ENCODE measurements at regions not wholly inside any gene's neighbourhood (a gene's known extent, or its start where the extent isn't known, plus 50 kb on each side); places are given as distances from the start of the nearest gene placed in this dataset.

DNA sequence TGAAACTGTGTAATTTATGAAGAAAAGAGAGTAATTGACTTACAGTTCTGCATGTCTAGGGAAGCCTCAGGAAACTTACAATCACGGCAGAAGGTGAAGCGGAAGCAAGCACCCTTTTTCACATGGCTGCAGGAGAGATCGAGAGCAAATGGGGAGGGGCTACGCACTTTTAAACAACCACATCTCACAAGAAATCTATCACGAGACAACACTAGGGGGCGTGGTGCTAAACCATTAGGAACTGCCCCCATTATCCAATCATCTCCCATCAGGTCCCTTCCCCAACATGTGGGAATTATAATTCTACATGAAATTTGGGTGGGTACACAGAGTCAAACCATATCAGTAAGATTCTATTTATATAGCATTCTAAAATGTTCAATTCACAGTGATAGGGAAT is 114.8 kb upstream of the TRPC4 start:
- Histone ChIP-seq H2AK5ac (ENCODE audit: low read length) (no peak overlapping the region), H3K79me1 (ENCODE audit: low read length) (no peaks in the 10 kb centered on the region), H3K4ac (ENCODE audit: low read depth, low read length) (no peak overlapping the region), H3K4me1 (ENCODE audit: control insufficient read depth in 1 of 2, insufficient read depth in 2 of 2, low read length in 2 of 2) (no peaks in the 10 kb centered on the region), H2AFZ (ENCODE audit: insufficient read depth, low read length, poor library complexity) (no peak overlapping the region), H3K27me3 (ENCODE audit: insufficient read depth, low read length) (no peaks in the 10 kb centered on the region), H2BK120ac (ENCODE audit: insufficient read depth, low read length, poor library complexity) (no peak overlapping the region), H3K9me3 (ENCODE audit: insufficient read depth, low read depth, low read length) (no peaks in the 10 kb centered on the region), H3K27ac (ENCODE audit: low read depth, low read length) (no peak overlapping the region), H3K18ac (ENCODE audit: low read length) (no peak overlapping the region), H3K9ac (ENCODE audit: low read length) (no peak overlapping the region), H3K4me2 (ENCODE audit: low read length) (no peak overlapping the region), H4K91ac (ENCODE audit: low read depth, low read length) (no peak overlapping the region), H3K79me2 (ENCODE audit: control insufficient read depth, insufficient read depth, low read length, poor library complexity) (no peaks in the 10 kb centered on the region), H3K36me3 (ENCODE audit: control insufficient read depth in 1 of 2, insufficient read depth in 2 of 2, low read length in 2 of 2) (no peaks in the 10 kb centered on the region), H4K8ac (ENCODE audit: low read depth, low read length) (no peak overlapping the region), H3K14ac (ENCODE audit: low read length) (no peak overlapping the region), H4K12ac (ENCODE audit: low read depth, low read length) (no peak overlapping the region), H2BK5ac (ENCODE audit: low read depth, low read length, poor library complexity) (no peak overlapping the region), H3K4me3 (ENCODE audit: low read depth, low read length) (no peak overlapping the region), H3K23ac (ENCODE audit: low read length) (no peak overlapping the region), H2BK12ac (ENCODE audit: low read length) (no peak overlapping the region)
- DNase-seq: no peak
- no CpG with 5 or more reads among the region's 6 CpGs for WGBS (ENCODE audit: extremely low coverage, insufficient coverage, insufficient read length)

- H2AK5ac ChIP-seq (ENCODE audit: low read length): no peak overlapping the region
- no peak overlapping the region for H3K14ac ChIP-seq (ENCODE audit: low read length)
- no peak overlapping the region for H3K4me2 ChIP-seq (ENCODE audit: low read length)
- no peaks in the 10 kb centered on the region for H3K36me3 ChIP-seq (ENCODE audit: control insufficient read depth in 1 of 2, insufficient read depth in 2 of 2, low read length in 2 of 2)
- H3K9ac ChIP-seq (ENCODE audit: low read length): no peak overlapping the region
- no peak overlapping the region for H2BK12ac ChIP-seq (ENCODE audit: low read length)
- H2BK120ac ChIP-seq (ENCODE audit: insufficient read depth, low read length, poor library complexity): no peak overlapping the region
- DNase-seq: no peak
- H3K9me3 ChIP-seq (ENCODE audit: insufficient read depth, low read depth, low read length): no peaks in the 10 kb centered on the region
- no peak overlapping the region for H3K4me3 ChIP-seq (ENCODE audit: low read depth, low read length)
- H4K8ac ChIP-seq (ENCODE audit: low read depth, low read length): no peak overlapping the region
- no peaks in the 10 kb centered on the region for H3K4me1 ChIP-seq (ENCODE audit: control insufficient read depth in 1 of 2, insufficient read depth in 2 of 2, low read length in 2 of 2)
- no peak overlapping the region for H2AFZ ChIP-seq (ENCODE audit: insufficient read depth, low read length, poor library complexity)
- no peaks in the 10 kb centered on the region for H3K79me2 ChIP-seq (ENCODE audit: control insufficient read depth, insufficient read depth, low read length, poor library complexity)
- no peak overlapping the region for H4K91ac ChIP-seq (ENCODE audit: low read depth, low read length)
- H3K79me1 ChIP-seq (ENCODE audit: low read length): no peaks in the 10 kb centered on the region
- H3K18ac ChIP-seq (ENCODE audit: low read length): no peak overlapping the region
- H3K27ac ChIP-seq (ENCODE audit: low read depth, low read length): no peak overlapping the region
- no peak overlapping the region for H3K23ac ChIP-seq (ENCODE audit: low read length)
- H4K12ac ChIP-seq (ENCODE audit: low read depth, low read length): no peak overlapping the region
- no peaks in the 10 kb centered on the region for H3K27me3 ChIP-seq (ENCODE audit: insufficient read depth, low read length)
- no peak overlapping the region for H3K4ac ChIP-seq (ENCODE audit: low read depth, low read length)
- no peak overlapping the region for H2BK5ac ChIP-seq (ENCODE audit: low read depth, low read length, poor library complexity)
Measured at GRCh38 chr13:37981932-37982331, 112.4 kb upstream of the TRPC4 start.

GRCh38 chr13:37978680-37979079 is 109.1 kb upstream of the TRPC4 start:
- DNase-seq: no peak
- H3K27ac ChIP-seq (ENCODE audit: low read depth, low read length): no peak overlapping the region
- H3K23ac ChIP-seq (ENCODE audit: low read length): no peak overlapping the region
- no peak overlapping the region for H4K91ac ChIP-seq (ENCODE audit: low read depth, low read length)
- no peak overlapping the region for H3K4me2 ChIP-seq (ENCODE audit: low read length)
- no peaks in the 10 kb centered on the region for H3K27me3 ChIP-seq (ENCODE audit: insufficient read depth, low read length)
- no peaks in the 10 kb centered on the region for H3K79me1 ChIP-seq (ENCODE audit: low read length)
- H3K4ac ChIP-seq (ENCODE audit: low read depth, low read length): no peak overlapping the region
- H3K36me3 ChIP-seq (ENCODE audit: control insufficient read depth in 1 of 2, insufficient read depth in 2 of 2, low read length in 2 of 2): no peaks in the 10 kb centered on the region
- no peak overlapping the region for H2BK12ac ChIP-seq (ENCODE audit: low read length)
- H3K4me1 ChIP-seq (ENCODE audit: control insufficient read depth in 1 of 2, insufficient read depth in 2 of 2, low read length in 2 of 2): no peaks in the 10 kb centered on the region
- H3K79me2 ChIP-seq (ENCODE audit: control insufficient read depth, insufficient read depth, low read length, poor library complexity): no peaks in the 10 kb centered on the region
- no peak overlapping the region for H3K14ac ChIP-seq (ENCODE audit: low read length)
- H3K4me3 ChIP-seq (ENCODE audit: low read depth, low read length): no peak overlapping the region
- H4K12ac ChIP-seq (ENCODE audit: low read depth, low read length): no peak overlapping the region
- no peak overlapping the region for H2AFZ ChIP-seq (ENCODE audit: insufficient read depth, low read length, poor library complexity)
- H2AK5ac ChIP-seq (ENCODE audit: low read length): no peak overlapping the region
- no peak overlapping the region for H3K18ac ChIP-seq (ENCODE audit: low read length)
- H3K9me3 ChIP-seq (ENCODE audit: insufficient read depth, low read depth, low read length): no peaks in the 10 kb centered on the region
- H2BK5ac ChIP-seq (ENCODE audit: low read depth, low read length, poor library complexity): no peak overlapping the region
- H4K8ac ChIP-seq (ENCODE audit: low read depth, low read length): no peak overlapping the region
- H3K9ac ChIP-seq (ENCODE audit: low read length): no peak overlapping the region
- H2BK120ac ChIP-seq (ENCODE audit: insufficient read depth, low read length, poor library complexity): no peak overlapping the region
- WGBS (ENCODE audit: extremely low coverage, insufficient coverage, insufficient read length): no CpG with 5 or more reads among the region's 2 CpGs

DNA sequence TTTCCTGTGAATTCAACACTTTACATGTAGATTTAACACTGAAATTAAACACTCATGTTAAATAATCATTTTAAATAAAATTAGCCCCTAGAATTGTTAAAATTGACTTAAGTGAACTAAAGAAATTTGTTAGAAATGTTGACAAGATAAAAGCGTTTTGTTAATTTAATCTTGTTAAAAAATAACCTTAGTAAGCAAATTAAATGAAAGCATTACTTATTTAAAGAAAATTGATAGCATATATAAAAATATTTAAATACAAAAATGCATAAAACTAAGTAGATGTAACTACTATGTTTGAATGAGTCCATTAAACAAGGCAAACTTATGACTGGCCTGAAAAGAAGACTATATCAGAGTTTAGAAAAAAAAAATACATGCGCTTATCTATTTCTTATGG is 99.0 kb upstream of the TRPC4 start:
- no peaks in the 10 kb centered on the region for H3K79me1 ChIP-seq (ENCODE audit: low read length)
- no peak overlapping the region for H2BK120ac ChIP-seq (ENCODE audit: insufficient read depth, low read length, poor library complexity)
- no peak overlapping the region for H2AFZ ChIP-seq (ENCODE audit: insufficient read depth, low read length, poor library complexity)
- no peak overlapping the region for H4K8ac ChIP-seq (ENCODE audit: low read depth, low read length)
- H3K4me1 ChIP-seq (ENCODE audit: control insufficient read depth in 1 of 2, insufficient read depth in 2 of 2, low read length in 2 of 2): no peaks in the 10 kb centered on the region
- H3K9me3 ChIP-seq (ENCODE audit: insufficient read depth, low read depth, low read length): no peaks in the 10 kb centered on the region
- DNase-seq: no peak
- H3K4me3 ChIP-seq (ENCODE audit: low read depth, low read length): no peak overlapping the region
- H3K23ac ChIP-seq (ENCODE audit: low read length): no peak overlapping the region
- no peak overlapping the region for H4K12ac ChIP-seq (ENCODE audit: low read depth, low read length)
- H3K27me3 ChIP-seq (ENCODE audit: insufficient read depth, low read length): no peaks in the 10 kb centered on the region
- no peak overlapping the region for H3K4ac ChIP-seq (ENCODE audit: low read depth, low read length)
- H2BK12ac ChIP-seq (ENCODE audit: low read length): no peak overlapping the region
- H3K36me3 ChIP-seq (ENCODE audit: control insufficient read depth in 1 of 2, insufficient read depth in 2 of 2, low read length in 2 of 2): no peaks in the 10 kb centered on the region
- H3K18ac ChIP-seq (ENCODE audit: low read length): no peak overlapping the region
- no peaks in the 10 kb centered on the region for H3K79me2 ChIP-seq (ENCODE audit: control insufficient read depth, insufficient read depth, low read length, poor library complexity)
- H3K9ac ChIP-seq (ENCODE audit: low read length): no peak overlapping the region
- no peak overlapping the region for H3K14ac ChIP-seq (ENCODE audit: low read length)
- H2AK5ac ChIP-seq (ENCODE audit: low read length): no peak overlapping the region
- no CpG with 5 or more reads among the region's 2 CpGs for WGBS (ENCODE audit: extremely low coverage, insufficient coverage, insufficient read length)
- H3K4me2 ChIP-seq (ENCODE audit: low read length): no peak overlapping the region
- no peak overlapping the region for H3K27ac ChIP-seq (ENCODE audit: low read depth, low read length)
- H2BK5ac ChIP-seq (ENCODE audit: low read depth, low read length, poor library complexity): no peak overlapping the region
- H4K91ac ChIP-seq (ENCODE audit: low read depth, low read length): no peak overlapping the region

DNA sequence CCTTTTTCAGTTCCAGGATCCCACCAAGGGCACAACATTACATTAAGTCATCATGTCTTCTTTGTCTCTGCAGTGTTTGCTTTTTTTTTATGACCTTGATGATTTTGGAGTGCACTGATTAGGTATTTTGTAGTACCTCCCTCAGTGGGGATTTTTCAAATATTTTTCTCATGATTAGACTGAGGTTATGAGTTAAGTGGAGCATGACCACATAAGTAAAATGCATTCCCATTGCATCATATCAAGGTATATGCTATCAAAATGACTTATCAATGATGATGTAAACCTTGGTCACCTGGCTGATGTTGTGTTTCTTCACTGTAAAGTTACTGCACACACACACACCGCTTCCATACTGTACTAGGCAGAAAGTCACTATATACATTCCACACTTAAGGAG is 96.7 kb upstream of the TRPC4 start:
- Histone ChIP-seq H3K79me1 (ENCODE audit: low read length) (no peaks in the 10 kb centered on the region), H2AK5ac (ENCODE audit: low read length) (no peak overlapping the region), H3K14ac (ENCODE audit: low read length) (no peak overlapping the region), H4K8ac (ENCODE audit: low read depth, low read length) (no peak overlapping the region), H2AFZ (ENCODE audit: insufficient read depth, low read length, poor library complexity) (no peak overlapping the region), H2BK120ac (ENCODE audit: insufficient read depth, low read length, poor library complexity) (no peak overlapping the region), H3K23ac (ENCODE audit: low read length) (no peak overlapping the region), H3K9ac (ENCODE audit: low read length) (no peak overlapping the region), H3K36me3 (ENCODE audit: control insufficient read depth in 1 of 2, insufficient read depth in 2 of 2, low read length in 2 of 2) (no peaks in the 10 kb centered on the region), H3K4me2 (ENCODE audit: low read length) (no peak overlapping the region), H3K9me3 (ENCODE audit: insufficient read depth, low read depth, low read length) (no peaks in the 10 kb centered on the region), H3K79me2 (ENCODE audit: control insufficient read depth, insufficient read depth, low read length, poor library complexity) (no peaks in the 10 kb centered on the region), H2BK12ac (ENCODE audit: low read length) (no peak overlapping the region), H3K18ac (ENCODE audit: low read length) (no peak overlapping the region), H4K12ac (ENCODE audit: low read depth, low read length) (no peak overlapping the region), H3K27ac (ENCODE audit: low read depth, low read length) (no peak overlapping the region), H4K91ac (ENCODE audit: low read depth, low read length) (no peak overlapping the region), H3K4ac (ENCODE audit: low read depth, low read length) (no peak overlapping the region), H3K27me3 (ENCODE audit: insufficient read depth, low read length) (no peaks in the 10 kb centered on the region), H3K4me3 (ENCODE audit: low read depth, low read length) (no peak overlapping the region), H3K4me1 (ENCODE audit: control insufficient read depth in 1 of 2, insufficient read depth in 2 of 2, low read length in 2 of 2) (no peaks in the 10 kb centered on the region), H2BK5ac (ENCODE audit: low read depth, low read length, poor library complexity) (no peak overlapping the region)
- DNase-seq: peak; percentile 18 to 85
- no CpG with 5 or more reads among the region's 1 CpG for whole genome bisulfite sequencing (ENCODE audit: extremely low coverage, insufficient coverage, insufficient read length)
